ENCODE measurements at regions not wholly inside any gene's neighbourhood (a gene's known extent, or its start where the extent isn't known, plus 50 kb on each side); places are given as distances from the start of the nearest gene placed in this dataset.

DNA sequence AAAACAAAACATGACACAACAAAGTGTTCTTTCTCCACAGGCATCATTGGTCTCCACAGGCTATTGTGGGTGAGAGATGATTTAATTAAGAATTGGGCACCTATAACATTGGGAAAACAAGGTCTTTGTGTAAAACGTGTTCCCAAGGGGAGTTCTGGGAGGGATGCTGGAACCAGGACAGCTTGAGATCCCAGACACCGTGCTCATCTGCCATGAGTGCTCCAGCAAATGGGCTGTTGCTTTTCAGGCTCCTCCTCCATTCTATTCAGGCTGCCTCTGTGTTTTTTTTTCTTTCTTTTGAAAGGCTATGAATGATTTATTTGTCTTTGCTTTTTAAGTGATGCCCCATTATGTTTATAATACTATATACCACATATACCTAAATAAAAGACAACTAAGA is 122.4 kb downstream of the DACT1 start:
- TF ChIP-seq POLR2A (IDR thresholded peaks at IDR 0.05; ENCODE audit: low read depth, low read length) (no peak), POLR2AphosphoS5 (IDR thresholded peaks at IDR 0.05; ENCODE audit: low read depth, low read length) (no peak), TAF1 (IDR thresholded peaks at IDR 0.05; ENCODE audit: borderline replicate concordance, low read depth, low read length) (no peak)
